Embryonic facial prominence (tissue), 1 donor: ENCODE measurements at regions not wholly inside any gene's neighbourhood (a gene's known extent, or its start where the extent isn't known, plus 50 kb on each side); places are given as distances from the start of the nearest gene placed in this dataset.

Source experiments
- DNase-seq: peaks from one replicate; pipeline ENCODE4 v3.0.0-alpha.2; 2016; ENCODE audit errors: extremely low spot score

- no peak for DNase-seq
Observed at GRCh38 chr2:15043336-15044058, 411.0 kb downstream of the LRATD1 start.

DNA sequence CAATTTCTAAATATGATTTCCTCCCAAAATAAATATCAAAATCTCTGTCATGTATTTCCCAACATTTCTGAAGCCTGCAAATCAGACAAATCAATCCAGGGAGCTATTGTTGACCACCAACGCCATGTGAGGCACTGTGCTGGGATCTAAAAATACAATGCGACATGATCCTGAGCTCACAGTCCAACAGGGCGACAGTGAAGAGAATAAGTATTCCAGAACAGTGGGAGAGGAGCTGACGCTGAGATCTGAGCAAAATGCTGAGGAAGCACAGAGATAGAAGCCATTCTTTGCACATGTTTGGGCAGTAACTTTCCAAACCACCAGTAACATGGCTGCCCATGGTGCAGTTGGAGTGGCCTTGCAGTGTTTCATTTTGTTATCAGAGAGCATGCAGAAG, 412.5 kb downstream of the LRATD1 start:
- DNase-seq: no peak

DNA sequence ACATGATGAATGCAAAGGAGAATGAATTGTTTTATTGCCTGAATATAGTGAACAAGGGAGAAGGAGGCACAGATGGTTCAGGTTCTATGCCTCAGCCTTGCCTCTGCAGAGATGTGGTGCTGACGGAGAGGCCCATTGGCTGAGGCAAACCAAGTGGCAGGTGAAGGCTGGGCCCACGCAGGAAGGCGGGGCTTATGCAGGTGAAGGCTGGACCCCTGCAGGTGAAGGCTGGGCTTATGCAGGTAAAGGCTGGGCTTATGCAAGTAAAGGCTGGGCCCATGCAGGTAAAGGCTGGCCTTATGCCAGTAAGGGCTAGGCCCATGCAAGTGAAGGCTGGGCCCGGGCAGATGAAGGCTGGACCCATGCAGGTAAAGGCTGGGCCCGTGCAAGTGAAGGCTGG, 414.7 kb downstream of the LRATD1 start:
- DNase-seq: no peak

GRCh38 chr2:15048000-15048399, 415.5 kb downstream of the LRATD1 start:
- DNase-seq: no peak

DNA sequence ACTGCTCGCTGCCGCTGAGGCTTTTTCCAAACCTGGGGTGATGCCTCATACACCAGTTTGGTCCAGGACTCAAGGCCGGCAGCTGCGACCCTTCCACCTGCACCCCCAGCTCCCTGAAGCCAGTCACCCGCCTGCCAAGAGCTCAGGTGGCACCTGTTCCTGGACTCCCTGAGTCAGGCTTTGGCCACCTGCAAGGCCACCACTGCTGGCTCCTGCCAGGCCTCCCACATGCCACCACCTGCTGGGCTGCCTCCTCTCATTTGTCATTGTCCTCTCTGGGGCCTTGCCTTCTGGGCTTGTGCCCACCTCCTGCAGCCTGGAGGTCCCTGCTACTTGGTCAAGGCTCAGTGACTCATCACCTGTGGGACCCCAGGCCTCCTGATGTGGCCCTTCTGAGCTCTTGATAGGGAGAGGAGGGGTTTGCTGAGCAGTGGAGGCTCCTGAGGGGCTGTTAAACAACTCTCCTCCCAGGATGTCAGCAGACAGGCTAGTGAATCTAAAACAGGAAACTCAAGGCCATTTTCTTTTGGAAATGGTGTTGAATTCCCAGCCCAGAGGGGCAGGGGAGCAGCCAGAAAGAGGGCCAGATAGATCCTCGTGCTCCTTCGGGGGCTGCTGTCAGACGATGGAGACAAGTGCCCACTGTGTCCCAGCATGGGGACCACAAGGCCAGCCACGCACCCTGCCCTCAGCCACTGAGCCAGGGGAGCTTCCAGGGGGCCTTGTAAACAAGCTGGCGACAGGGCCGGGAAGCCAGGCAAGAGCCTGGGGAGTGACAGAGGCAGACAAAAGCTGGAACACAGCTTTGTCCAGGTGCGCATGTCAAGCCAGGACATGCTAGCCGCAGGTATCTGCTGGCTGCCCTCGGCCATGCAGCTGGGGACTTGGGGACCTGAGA, 416.8 kb downstream of the LRATD1 start:
- DNase-seq: no peak

GRCh38 chr2:15050483-15050882, 418.0 kb downstream of the LRATD1 start:
- DNase-seq: no peak

- no peak for DNase-seq
Observed at GRCh38 chr2:15053542-15053941, 421.0 kb downstream of the LRATD1 start.

DNA sequence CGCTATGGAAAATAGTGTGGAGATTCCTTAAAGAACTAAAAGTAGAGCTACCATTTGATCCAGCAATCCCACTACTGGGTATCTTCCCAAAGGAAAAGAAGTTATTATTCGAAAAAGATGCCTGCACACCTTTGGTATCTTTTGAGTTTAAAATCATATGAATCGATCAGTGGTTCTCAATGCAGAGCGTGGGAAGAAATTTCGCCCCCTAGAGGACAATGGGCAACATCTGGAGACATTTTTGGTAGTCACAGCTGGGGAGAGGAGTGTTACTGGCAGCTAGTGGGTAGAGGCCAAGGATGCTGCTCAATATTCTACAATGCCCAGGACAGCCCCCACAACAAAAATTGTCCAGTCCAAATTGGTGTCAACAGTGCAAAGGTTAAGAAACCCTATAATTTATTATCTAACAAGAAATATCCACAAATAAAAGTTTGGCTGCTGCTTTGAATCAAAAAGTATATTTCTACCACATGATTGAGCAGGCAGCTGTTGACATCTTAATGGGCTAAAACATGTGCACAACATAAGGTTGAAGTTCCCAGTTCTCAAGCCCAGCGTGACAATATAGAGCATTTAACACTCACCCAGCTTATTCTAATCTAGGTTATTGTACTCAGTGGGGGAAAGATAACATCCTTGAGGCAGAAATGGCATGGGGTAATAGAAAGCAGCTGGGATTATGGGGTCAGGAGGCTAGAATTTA, 425.7 kb downstream of the LRATD1 start:
- DNase-seq: no peak

DNA sequence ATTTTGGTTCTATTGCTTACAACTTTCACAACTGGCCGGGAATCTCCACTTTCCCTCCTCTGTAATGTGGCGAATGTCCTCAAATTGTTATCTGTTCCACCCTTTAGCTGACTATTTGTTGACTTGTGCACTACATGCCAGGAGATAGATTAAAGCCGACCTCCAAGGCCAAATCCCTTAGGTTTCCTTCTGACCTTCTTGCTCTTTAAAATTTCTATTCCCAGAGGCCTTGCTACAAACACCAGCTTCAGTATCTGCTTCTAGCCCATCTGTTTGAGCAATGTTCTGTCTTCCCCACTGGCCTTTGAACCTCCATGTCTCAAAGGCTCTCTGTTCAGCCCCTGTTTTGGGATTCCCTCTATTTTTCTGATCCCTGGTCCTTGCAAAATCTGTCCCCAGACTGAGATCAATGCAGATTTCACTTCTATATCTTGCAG, 426.2 kb downstream of the LRATD1 start:
- no peak for DNase-seq

DNA sequence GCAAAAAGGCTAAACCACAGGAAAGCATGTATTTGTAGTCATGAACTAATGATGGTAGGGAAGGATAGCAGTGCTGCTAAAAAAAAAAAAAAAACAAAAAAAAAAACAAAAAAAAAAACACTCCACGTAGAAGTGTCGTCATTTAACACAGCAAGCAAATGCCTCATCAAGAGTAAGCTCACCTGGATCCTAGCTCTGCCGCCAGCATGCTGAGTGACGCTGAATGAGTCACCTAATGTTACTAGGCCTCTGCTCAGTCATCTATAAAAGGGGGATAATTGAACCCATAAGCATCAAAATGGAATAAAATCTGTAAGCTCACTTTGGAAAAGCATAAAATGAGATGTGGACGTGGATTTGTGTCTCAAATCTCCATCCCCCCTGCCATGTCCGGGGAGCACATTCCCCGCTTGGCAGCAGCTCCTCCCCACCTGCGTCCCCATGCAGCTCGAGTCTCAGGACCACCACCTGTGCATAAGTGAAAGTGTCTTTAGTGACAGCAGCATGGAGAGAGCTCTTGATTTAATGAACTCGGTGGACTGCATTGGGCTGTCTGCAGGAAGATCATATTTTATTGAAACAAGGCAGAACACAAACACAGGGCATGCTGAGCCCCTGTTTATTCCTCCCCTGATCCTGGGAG, 427.5 kb downstream of the LRATD1 start:
- DNase-seq: no peak

DNA sequence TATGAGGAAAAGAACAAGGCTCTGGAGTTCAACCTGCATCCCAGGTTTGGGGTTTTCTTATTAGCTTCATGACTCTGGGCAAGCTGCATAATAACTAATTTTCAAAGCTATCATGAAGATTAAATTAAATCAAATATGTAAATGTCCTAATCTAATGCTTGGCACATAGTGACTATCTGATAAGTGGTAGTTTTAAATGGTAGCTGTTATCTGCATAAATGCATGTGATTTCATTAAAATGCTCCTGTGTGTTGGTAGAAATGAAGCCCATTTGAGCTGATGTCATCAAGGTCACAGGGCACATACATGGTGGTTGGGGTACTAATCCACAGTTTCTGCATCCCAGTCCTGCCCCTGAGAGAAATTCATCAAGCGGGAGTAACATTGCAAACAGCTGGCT, 428.8 kb downstream of the LRATD1 start:
- DNase-seq: no peak

GRCh38 chr2:15066138-15066537, 433.6 kb downstream of the LRATD1 start:
- DNase-seq: no peak

DNA sequence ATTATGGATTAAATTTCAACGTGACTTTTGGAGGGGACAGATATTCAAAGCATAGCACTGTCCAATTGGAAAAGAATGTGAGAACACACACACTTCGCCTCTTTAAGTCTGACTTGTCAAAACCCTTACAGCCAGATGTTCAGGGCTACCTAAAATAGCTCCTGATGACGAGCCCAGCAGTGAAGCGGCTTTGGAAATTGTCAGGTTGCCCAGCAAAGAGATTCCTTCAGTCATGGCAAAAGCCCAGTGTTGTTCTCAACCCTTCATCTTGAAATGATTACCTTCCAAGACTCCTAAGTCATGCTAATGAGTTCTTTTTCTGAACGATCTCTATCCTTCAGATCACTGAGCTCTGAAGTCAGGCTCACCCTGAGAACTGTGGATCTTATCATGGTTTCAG, 436.6 kb downstream of the LRATD1 start:
- no peak for DNase-seq

DNA sequence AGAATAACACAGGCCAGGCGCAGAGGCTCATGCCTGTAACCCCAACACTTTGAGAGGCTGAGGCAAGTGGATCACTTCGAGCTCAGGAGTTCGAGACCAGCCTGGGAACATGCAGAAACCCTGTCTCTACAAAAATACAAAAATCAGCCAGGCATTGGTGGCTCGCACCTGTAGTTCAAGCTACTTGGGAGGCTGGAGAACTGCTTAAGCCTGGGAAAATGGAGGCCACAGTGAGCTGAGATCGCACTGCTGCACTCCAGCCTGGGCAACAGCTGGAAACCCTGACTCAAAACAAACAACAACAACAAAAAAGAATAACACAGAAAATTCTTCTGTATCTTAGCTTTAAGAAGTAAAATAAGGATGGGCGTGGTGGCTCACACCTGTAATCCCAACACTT, 440.3 kb downstream of the LRATD1 start:
- no peak for DNase-seq

GRCh38 chr2:15073664-15074063, 441.1 kb downstream of the LRATD1 start:
- no peak for DNase-seq

- DNase-seq: no peak
Observed at GRCh38 chr2:15074319-15074718, 441.8 kb downstream of the LRATD1 start.

DNA sequence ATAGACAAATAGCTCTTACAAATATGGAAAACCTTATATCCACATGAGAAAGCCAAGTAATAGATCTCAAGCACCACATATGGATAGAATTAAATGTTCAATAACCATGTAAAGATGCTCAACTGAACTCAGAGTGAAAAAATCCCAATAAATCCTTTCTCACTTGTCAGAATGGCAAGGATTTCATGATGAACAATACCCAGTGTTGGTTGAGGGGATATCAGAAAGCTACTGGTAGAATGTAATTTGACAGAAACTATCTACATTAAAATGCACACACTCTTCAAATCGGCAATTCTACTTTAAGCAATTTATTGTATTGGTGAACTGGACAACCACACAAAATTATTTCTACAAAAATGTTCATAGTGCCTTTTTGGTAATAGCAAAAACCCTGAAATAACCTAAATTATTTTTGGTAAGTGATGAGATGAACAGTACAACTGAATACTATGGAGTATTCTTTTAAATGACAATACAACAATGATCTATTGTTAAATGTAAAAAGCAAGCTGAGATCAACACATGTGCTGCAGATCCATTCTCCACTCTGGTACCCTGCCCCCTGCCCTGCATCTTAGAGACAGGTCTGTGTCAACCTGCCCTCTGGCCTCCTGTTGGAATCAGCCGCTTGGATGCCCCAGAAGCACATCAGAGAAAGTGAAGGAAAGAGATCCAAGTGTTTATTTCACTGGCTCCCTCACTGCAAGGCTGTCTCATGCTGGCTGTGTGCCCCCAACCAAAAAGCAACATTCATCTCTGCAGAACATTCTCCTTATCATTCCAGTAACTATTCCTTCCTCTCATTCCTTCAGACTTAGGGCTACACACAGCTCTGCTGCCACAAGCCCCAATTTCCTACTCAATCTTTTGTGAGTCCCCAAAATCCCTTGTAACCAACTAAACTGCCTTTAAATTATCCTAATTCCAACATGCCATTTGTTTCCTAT, 442.5 kb downstream of the LRATD1 start:
- no peak for DNase-seq

- DNase-seq: no peak
Observed at GRCh38 chr2:15076668-15077067, 444.2 kb downstream of the LRATD1 start.

- no peak for DNase-seq
Observed at GRCh38 chr2:15081356-15081755, 448.8 kb downstream of the LRATD1 start.

GRCh38 chr2:15082105-15083058, 449.9 kb downstream of the LRATD1 start:
- DNase-seq: no peak
